HepG2 (cell line): ENCODE measurements at regions not wholly inside any gene's neighbourhood (a gene's known extent, or its start where the extent isn't known, plus 50 kb on each side); places are given as distances from the start of the nearest gene placed in this dataset.

Experiments
- ATAC-seq: fragments of 200-7000 bp; cut with Tn5 transposase; 3 replicates; pipeline ENCODE4 v1.9.1; 2020; ENCODE audit warnings: mild to moderate bottlenecking, moderate library complexity
- BruUV-seq: library from RNA; stranded (reverse); fragments of 400-500 nt; replicated peaks from 2 replicates; lab custom pipeline; 2021; lab: Mats Ljungman, UMichigan
- CTCF ChIA-PET: fragments of 300-600 bp; formaldehyde crosslinking; extraction: SDS; loops from one replicate; lab custom pipeline; 2021; ENCODE audit warnings: low total read pairs, inconsistent platforms, low intra/inter-chr PET ratio; lab: Yijun Ruan, JAX
- POLR2A ChIA-PET: fragments of 350-600 bp; sonication (Branson Sonifier 250); formaldehyde crosslinking; loops from one replicate; lab custom pipeline; 2020; ENCODE audit warnings: antibody characterized with exemption, inconsistent platforms; lab: Yijun Ruan, JAX
- DNase-seq: peaks from one replicate; pipeline ENCODE4 v3.0.0-alpha.2; 2015; ENCODE audit warnings: low spot score
- FAIRE-seq: peaks from 3 replicates; lab custom pipeline; 2011; peaks lifted over from hg19 to GRCh38; lab: Jason Lieb, UNC
- H2AFZ ChIP-seq: one replicate; pipeline ENCODE4 v1.6.1; 2011; ENCODE audit warnings: low read length, inconsistent platforms
- H3K27ac ChIP-seq: fragments of 300-600 bp; 3 replicates; pipeline ENCODE4 v1.8.0; 2011; ENCODE audit warnings: mixed run types, mild to moderate bottlenecking, mixed read lengths, low read length, inconsistent platforms; ENCODE audit not compliant: insufficient read depth; ENCODE audit errors: extremely low read length
- H3K27me3 ChIP-seq, 2 experiments: fragments of 200-600 bp in 1 of 2; 2 replicates in 1 of 2; 3 replicates in 1 of 2; pipeline versions ENCODE4 v1.6.0 to v1.8.0; 2011; ENCODE audit warnings: low read length in 2 of 2, mild to moderate bottlenecking in 2 of 2, moderate library complexity in 2 of 2, inconsistent platforms in 1 of 2; ENCODE audit not compliant: insufficient read depth in 2 of 2, control insufficient read depth in 1 of 2
- H3K36me3 ChIP-seq, 2 experiments: fragments of 200-600 bp in 1 of 2; replicated peaks in 1 of 2; 2 replicates in 1 of 2; 3 replicates in 1 of 2; pipeline versions ENCODE4 v1.5.1 to v1.8.0; 2011; ENCODE audit warnings: low read length in 2 of 2, inconsistent platforms in 1 of 2; ENCODE audit not compliant: insufficient read depth in 2 of 2, control insufficient read depth in 1 of 2
- H3K4me1 ChIP-seq: 2 replicates; pipeline ENCODE4 v1.5.1; 2012; ENCODE audit warnings: low read length, inconsistent platforms; ENCODE audit not compliant: insufficient read depth
- H3K4me2 ChIP-seq: 2 replicates; pipeline ENCODE4 v1.6.0; 2011; ENCODE audit warnings: low read depth, low read length, inconsistent platforms
- H3K4me3 ChIP-seq, 3 experiments: fragments of 200-600 bp in 1 of 3; sonication (generic), shearing (Covaris generic) in 1 of 3; replicated peaks in 1 of 3; 2 replicates each; pipeline ENCODE4 v1.5.1; 2011 to 2016; ENCODE audit warnings: low read length in 3 of 3, inconsistent platforms in 2 of 3, low read depth in 2 of 3, mild to moderate bottlenecking in 2 of 3, control low read depth in 1 of 3, mixed read lengths in 1 of 3; ENCODE audit not compliant: insufficient read depth in 1 of 3
- H3K79me2 ChIP-seq: one replicate; pipeline ENCODE4 v1.6.1; 2011; ENCODE audit warnings: low read length, inconsistent platforms; ENCODE audit not compliant: insufficient read depth
- H3K9ac ChIP-seq: 2 replicates; pipeline ENCODE4 v1.6.0; 2011; ENCODE audit warnings: mild to moderate bottlenecking, low read depth, low read length, inconsistent platforms; ENCODE audit not compliant: insufficient read depth
- H3K9me3 ChIP-seq: 2 replicates; pipeline ENCODE4 v1.5.1; 2012; ENCODE audit warnings: mild to moderate bottlenecking, low read length
- H4K20me1 ChIP-seq: 2 replicates; pipeline ENCODE4 v1.6.0; 2011; ENCODE audit warnings: inconsistent platforms, mild to moderate bottlenecking, low read length, moderate library complexity; ENCODE audit not compliant: insufficient read depth
- CBX5 ChIP-seq: sonication (generic); formaldehyde crosslinking; IDR thresholded peaks from 2 replicates; pipeline ENCODE4 v1.4.0; 2020; ENCODE audit warnings: missing genetic modification reagents, borderline replicate concordance
- FOXO1 ChIP-seq: sonication (generic); formaldehyde crosslinking; IDR thresholded peaks from 2 replicates; pipeline ENCODE4 v1.4.0; 2020; ENCODE audit warnings: missing genetic modification reagents
- FOXP1 ChIP-seq, 2 experiments: fragments of 450-650 bp in 1 of 2; IDR thresholded peaks; 2 replicates each; pipeline ENCODE4 v1.6.1; 2017 to 2018; ENCODE audit warnings: antibody characterized with exemption in 1 of 2
- HIVEP1 ChIP-seq: sonication (generic); formaldehyde crosslinking; IDR thresholded peaks from 2 replicates; pipeline ENCODE4 v1.4.0; 2020; ENCODE audit warnings: mild to moderate bottlenecking, missing genetic modification reagents
- HNF4A ChIP-seq: sonication (generic); formaldehyde crosslinking; IDR thresholded peaks from 2 replicates; pipeline ENCODE4 v1.4.0; 2020; ENCODE audit warnings: missing genetic modification reagents
- HNRNPL ChIP-seq: fragments of 200-400 bp; formaldehyde crosslinking; IDR thresholded peaks from 2 replicates; pipeline ENCODE4 v1.6.1; 2017; ENCODE audit warnings: mild to moderate bottlenecking, low read depth, low read length
- JUND ChIP-seq: sonication (generic); formaldehyde crosslinking; IDR thresholded peaks from 2 replicates; pipeline ENCODE4 v1.8.0; 2022; ENCODE audit warnings: mild to moderate bottlenecking, missing genetic modification reagents
- MLX ChIP-seq: IDR thresholded peaks from 2 replicates; pipeline ENCODE4 v1.6.1; 2016
- MXD4 ChIP-seq: IDR thresholded peaks from 2 replicates; pipeline ENCODE4 v1.6.1; 2016; ENCODE audit warnings: mild to moderate bottlenecking, missing biosample characterization, missing genetic modification reagents
- PLRG1 ChIP-seq: fragments of 450-650 bp; conservative IDR thresholded peaks from 2 replicates; pipeline ENCODE4 v1.6.1; 2016
- POLR2AphosphoS2 ChIP-seq: IDR thresholded peaks from 2 replicates; pipeline ENCODE4 v1.6.1; 2011; ENCODE audit warnings: low read depth, low read length, improper control_type of control experiment
- PTBP1 ChIP-seq: fragments of 200-400 bp; formaldehyde crosslinking; IDR thresholded peaks from 2 replicates; pipeline ENCODE4 v1.6.1; 2018; ENCODE audit warnings: low read length, low read depth; ENCODE audit not compliant: poor library complexity, severe bottlenecking
- RXRA ChIP-seq: sonication (generic); formaldehyde crosslinking; IDR thresholded peaks from 2 replicates; pipeline ENCODE4 v1.5.1; 2020; ENCODE audit warnings: missing genetic modification reagents
- SAFB2 ChIP-seq: sonication (generic); formaldehyde crosslinking; IDR thresholded peaks from 2 replicates; pipeline ENCODE4 v1.5.1; 2020; ENCODE audit warnings: missing genetic modification reagents, low read depth, mild to moderate bottlenecking, borderline replicate concordance
- SKI ChIP-seq: fragments of 450-650 bp; IDR thresholded peaks from one replicate; pipeline ENCODE4 v1.6.1; 2018; ENCODE audit warnings: mild to moderate bottlenecking; ENCODE audit not compliant: partially characterized antibody
- SP2 ChIP-seq: sonication (generic); formaldehyde crosslinking; IDR thresholded peaks from 2 replicates; pipeline ENCODE4 v1.5.1; 2020; ENCODE audit warnings: mild to moderate bottlenecking, missing genetic modification reagents
- ZNF230 ChIP-seq: sonication (generic); formaldehyde crosslinking; IDR thresholded peaks from 2 replicates; pipeline ENCODE4 v1.4.0; 2020; ENCODE audit warnings: mild to moderate bottlenecking, missing genetic modification reagents
- ZNF274 ChIP-seq: sonication (generic); formaldehyde crosslinking; IDR thresholded peaks from 2 replicates; pipeline ENCODE4 v1.5.1; 2020; ENCODE audit warnings: mild to moderate bottlenecking, missing genetic modification reagents
- ZNF547 ChIP-seq: sonication (generic); formaldehyde crosslinking; IDR thresholded peaks from 2 replicates; pipeline ENCODE4 v1.5.1; 2020; ENCODE audit warnings: mild to moderate bottlenecking, missing genetic modification reagents
- ZSCAN20 ChIP-seq: sonication (generic); formaldehyde crosslinking; IDR thresholded peaks from 2 replicates; pipeline ENCODE4 v1.4.0; 2020; ENCODE audit warnings: missing genetic modification reagents, mild to moderate bottlenecking, borderline replicate concordance
- WGBS: methylation state at CpG from one replicate; pipeline ENCODE4 v1.1.6; 2017; ENCODE audit warnings: low lambda C conversion rate; 5-methylcytosine and 5-hydroxymethylcytosine counted together
- in situ Hi-C: cut with HindIII; loops from 2 replicates; pipeline ENCODE4 v1.10.0; 2017; ENCODE audit warnings: low pct_unique_long_range_greater_than_20kb; ENCODE audit not compliant: extremely low pct_ligation_motif_present
- intact Hi-C: fragments of 100-400 bp; cut with micrococcal nuclease; formaldehyde crosslinking; loops from one replicate; pipeline ENCODE4 v1.10.0; 2022; ENCODE audit not compliant: unreplicated experiment

DNA sequence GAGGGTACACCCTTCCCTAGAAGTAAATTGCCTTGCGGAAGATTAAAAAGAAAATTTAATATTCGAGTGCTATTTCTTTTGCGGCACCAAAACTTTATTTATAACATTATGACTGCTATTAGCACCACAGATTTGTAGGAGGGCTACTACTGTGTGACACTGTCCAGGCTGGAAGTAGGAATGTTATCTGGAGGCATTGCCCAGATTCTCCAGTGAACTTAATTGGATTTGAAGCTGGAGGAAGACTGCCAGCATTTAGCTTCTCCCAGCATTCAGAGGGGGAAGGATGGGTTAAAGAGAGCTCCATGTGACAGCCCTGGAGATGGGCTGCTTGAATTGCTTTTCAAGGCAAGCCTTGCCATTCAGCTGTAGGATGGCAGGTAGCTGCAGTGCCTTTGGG is 107.0 kb upstream of the RBM19 start:
- Histone ChIP-seq H2AFZ (no peak overlapping the region), H3K79me2 (no peaks in the 10 kb centered on the region), H3K9me3 (no peaks in the 10 kb centered on the region), H3K4me1 (no peaks in the 10 kb centered on the region), H3K27ac (no peak overlapping the region), H3K4me2 (no peak overlapping the region), H3K36me3 (no peaks in the 10 kb centered on the region), H3K9ac (no peak overlapping the region), H3K27me3 (no peaks in the 10 kb centered on the region; a peak in 1 of 5 replicates), H3K4me3 (no peak overlapping the region), H4K20me1 (no peaks in the 10 kb centered on the region)
- in situ Hi-C loops (no loop called here), intact Hi-C loops (no loop called here)
- WGBS, result 53% methylated on average over 3 of the region's 3 CpGs
- no peak for FAIRE-seq
- ChIA-PET CTCF (no interaction called here), POLR2A (no interaction called here)
- no TSS peak for BruUV-seq
- no peak for ATAC-seq
- TF ChIP-seq HNRNPL (no peak), ZNF230 (CRISPR knock-in tag) (no peak), SP2 (no peak), PTBP1 (no peak), JUND (CRISPR knock-in tag) (no peak), ZNF547 (CRISPR knock-in tag) (no peak), HNF4A (no peak), SKI (no peak), CBX5 (CRISPR knock-in tag) (no peak), ZNF274 (no peak), MXD4 (CRISPR knock-in tag) (no peak), PLRG1 (no peak), FOXP1 (IDR thresholded peaks at IDR 0.05) (no peak), FOXP1 (CRISPR knock-in tag; IDR thresholded peaks at IDR 0.05) (no peak), FOXO1 (CRISPR knock-in tag) (no peak), POLR2AphosphoS2 (no peak), ZSCAN20 (CRISPR knock-in tag) (no peak), HIVEP1 (CRISPR knock-in tag) (no peak), MLX (CRISPR knock-in tag) (no peak), RXRA (CRISPR knock-in tag) (no peak), SAFB2 (CRISPR knock-in tag) (no peak)
- no peak for DNase-seq
